Femur (tissue), 1 donor: ENCODE measurements at regions not wholly inside any gene's neighbourhood (a gene's known extent, or its start where the extent isn't known, plus 50 kb on each side); places are given as distances from the start of the nearest gene placed in this dataset.

Source experiments
- DNase-seq: peaks from one replicate; pipeline ENCODE4 v3.0.0-alpha.2; 2017

GRCh38 chr13:106744516-106744915 is 176.6 kb upstream of the ARGLU1 start:
- no peak for DNase-seq

GRCh38 chr13:106738186-106738678 is 170.3 kb upstream of the ARGLU1 start:
- no peak for DNase-seq

GRCh38 chr13:106736941-106737340 is 169.0 kb upstream of the ARGLU1 start:
- DNase-seq, result no peak

- no peak for DNase-seq
These were observed 166.3 kb upstream of the ARGLU1 start for GRCh38 chr13:106734198-106734597.

GRCh38 chr13:106723036-106723435 is 155.1 kb upstream of the ARGLU1 start:
- DNase-seq, result no peak

GRCh38 chr13:106722620-106723019 is 154.7 kb upstream of the ARGLU1 start:
- DNase-seq, result no peak

- DNase-seq, result no peak
These were observed 153.7 kb upstream of the ARGLU1 start for GRCh38 chr13:106721599-106721998.

GRCh38 chr13:106714271-106714982 is 146.5 kb upstream of the ARGLU1 start:
- no peak for DNase-seq

- DNase-seq, result no peak
These were observed 144.4 kb upstream of the ARGLU1 start for GRCh38 chr13:106712381-106712780.

- no peak for DNase-seq
These were observed 142.3 kb upstream of the ARGLU1 start for GRCh38 chr13:106710266-106710665.

GRCh38 chr13:106709522-106709921 is 141.6 kb upstream of the ARGLU1 start:
- no peak for DNase-seq

- no peak for DNase-seq
These were observed 134.6 kb upstream of the ARGLU1 start for GRCh38 chr13:106702505-106702904.

- no peak for DNase-seq
These were observed 133.9 kb upstream of the ARGLU1 start for GRCh38 chr13:106701771-106702341.

- DNase-seq, result no peak
These were observed 132.5 kb upstream of the ARGLU1 start for GRCh38 chr13:106700439-106700838.

GRCh38 chr13:106700007-106700406 is 132.1 kb upstream of the ARGLU1 start:
- no peak for DNase-seq

GRCh38 chr13:106699311-106699710 is 131.4 kb upstream of the ARGLU1 start:
- no peak for DNase-seq

- no peak for DNase-seq
These were observed 128.8 kb upstream of the ARGLU1 start for GRCh38 chr13:106696719-106697118.

- DNase-seq, result no peak
These were observed 128.2 kb upstream of the ARGLU1 start for GRCh38 chr13:106696140-106696539.

- DNase-seq, result no peak
These were observed 127.2 kb upstream of the ARGLU1 start for GRCh38 chr13:106695139-106695538.

GRCh38 chr13:106691861-106692260 is 123.9 kb upstream of the ARGLU1 start:
- DNase-seq, result no peak

GRCh38 chr13:106691341-106691740 is 123.4 kb upstream of the ARGLU1 start:
- DNase-seq, result no peak

GRCh38 chr13:106690779-106691178 is 122.8 kb upstream of the ARGLU1 start:
- DNase-seq, result no peak

- DNase-seq, result no peak
These were observed 122.0 kb upstream of the ARGLU1 start for GRCh38 chr13:106689906-106690305.

GRCh38 chr13:106688940-106689339 is 121.0 kb upstream of the ARGLU1 start:
- no peak for DNase-seq

GRCh38 chr13:106686163-106686562 is 118.2 kb upstream of the ARGLU1 start:
- DNase-seq, result no peak
